ENCODE measurements at regions not wholly inside any gene's neighbourhood (a gene's known extent, or its start where the extent isn't known, plus 50 kb on each side); places are given as distances from the start of the nearest gene placed in this dataset.
A peak's percentile ranks its signal among the peaks of the same experiment; 100 is the strongest.

- Histone ChIP-seq H2BK20ac (ENCODE audit: low read length) (no peak overlapping the region), H4K91ac (replicated peaks; ENCODE audit: insufficient read length, low read length) (no peak overlapping the region), H3K79me2 (ENCODE audit: control insufficient read depth in 1 of 2, insufficient read depth in 2 of 2, low read length in 2 of 2) (no peaks in the 10 kb centered on the region), H4K8ac (ENCODE audit: extremely low read depth, insufficient read depth, low read length) (no peak overlapping the region), H3K23ac (ENCODE audit: insufficient read length) (no peak overlapping the region), H3K9me3 (ENCODE audit: insufficient read depth in 2 of 2, low read depth in 1 of 2, low read length in 1 of 2) (no peaks in the 10 kb centered on the region), H2BK5ac (ENCODE audit: low read depth, low read length) (no peak overlapping the region), H2BK15ac (ENCODE audit: low read length) (no peak overlapping the region), H4K5ac (ENCODE audit: insufficient read length, low read depth, low read length) (no peak overlapping the region), H4K20me1 (replicated peaks in 1 of 2; ENCODE audit: control insufficient read depth in 1 of 2, insufficient read depth in 2 of 2, low read length in 2 of 2) (no peaks in the 10 kb centered on the region), H2BK12ac (ENCODE audit: low read depth, low read length) (no peak overlapping the region), H3K23me2 (ENCODE audit: low read depth, low read length) (no peaks in the 10 kb centered on the region), H3K4me2 (ENCODE audit: insufficient read depth in 1 of 2, low read depth in 2 of 2, low read length in 2 of 2) (no peak overlapping the region), H3K79me1 (ENCODE audit: low read depth, low read length) (no peaks in the 10 kb centered on the region), H3K9ac (replicated peaks in 1 of 4; ENCODE audit: extremely low read depth in 1 of 4, low read depth in 3 of 4, low read length in 3 of 4) (no peak overlapping the region), H2AK5ac (ENCODE audit: low read depth, low read length) (no peak overlapping the region), H3K4ac (replicated peaks; ENCODE audit: insufficient read length, low read depth, low read length) (no peak overlapping the region), H2BK120ac (replicated peaks; ENCODE audit: low read depth, low read length) (no peak overlapping the region), H3K18ac (ENCODE audit: extremely low read depth, low read length) (no peak overlapping the region), H3K56ac (replicated peaks; ENCODE audit: insufficient read length, low read depth, low read length) (no peak overlapping the region), H3K4me3 (ENCODE audit: extremely low read depth in 1 of 4, insufficient read depth in 2 of 4, low read depth in 3 of 4, low read length in 4 of 4) (no peak overlapping the region), H3K27ac (ENCODE audit: low read depth, low read length) (no peak overlapping the region), H3K4me1 (replicated peaks in 1 of 4; ENCODE audit: control insufficient read depth in 3 of 4, insufficient read depth in 4 of 4, low read length in 3 of 4) (peaks cover 0 to 6% (median 0%) of the 10 kb centered on the region in 4 experiments; a peak in 2 of 7 replicates), H2AFZ (ENCODE audit: low read length) (no peak overlapping the region), H3K36me3 (ENCODE audit: control insufficient read depth in 2 of 4, insufficient read depth in 4 of 4, low read length in 3 of 4) (no peaks in the 10 kb centered on the region), H3K14ac (ENCODE audit: insufficient read length) (no peak overlapping the region), H3K27me3 (replicated peaks in 1 of 4; ENCODE audit: control insufficient read depth in 3 of 4, extremely low read depth in 1 of 4, insufficient read depth in 3 of 4, low read length in 3 of 4) (no peaks in the 10 kb centered on the region)
- FAIRE-seq = no peak
- POLR2A ChIA-PET (ENCODE audit: partially characterized antibody) = no interaction called here
- CTCF ChIA-PET (ENCODE audit: partially characterized antibody) = interaction anchor here (0.6 to 3.4 kb wide), 46 partner anchors 8 to 1453 kb away, joined by 3 to 24 read pairs (median 4); partner anchors contain the start of gene UNC5CL
- no peak for DNase-seq (ENCODE audit: low read depth in 1 of 2, low spot score in 2 of 2)
- 85% methylated on average over 4 of the region's 4 CpGs; no CpG with 5 or more reads in 1 of the 2 experiments for WGBS, 2 experiments (ENCODE audit: extremely low coverage in 1 of 2, insufficient coverage in 1 of 2, insufficient read length in 1 of 2, insufficient replicate concordance in 2 of 2, low coverage in 1 of 2, low lambda C conversion rate in 2 of 2, missing lambda C conversion rate in 1 of 2)
- TF ChIP-seq RAD21 (IDR thresholded peaks at IDR 0.05 in 1 of 2, conservative IDR thresholded peaks at IDR 0.05 in 1 of 2; ENCODE audit: low read depth in 2 of 2, low read length in 2 of 2) (peak; percentile 87 to 88), KDM5A (IDR thresholded peaks at IDR 0.05; ENCODE audit: low read length) (no peak), CREB1 (IDR thresholded peaks at IDR 0.05) (no peak), CEBPB (IDR thresholded peaks at IDR 0.05; ENCODE audit: low read depth, low read length) (no peak), HDAC2 (IDR thresholded peaks at IDR 0.05; ENCODE audit: borderline replicate concordance in 1 of 2, low read depth in 2 of 2, low read length in 2 of 2) (peak in 1 of 2 experiments; percentile 82; a peak in 1 of 4 replicates), CTCF (IDR thresholded peaks at IDR 0.05; ENCODE audit: control extremely low read depth in 1 of 3, insufficient read depth in 1 of 3, low read depth in 1 of 3, low read length in 3 of 3) (peak; percentile 77 to 82 (median 78)), SP2 (IDR thresholded peaks at IDR 0.05; ENCODE audit: low read length) (no peak), KDM1A (IDR thresholded peaks at IDR 0.05; ENCODE audit: borderline replicate concordance, low read length) (peak; percentile 96), GTF2F1 (IDR thresholded peaks at IDR 0.05; ENCODE audit: borderline replicate concordance, low read depth, low read length) (no peak)
- TF ChIP-seq, protein P1, sequence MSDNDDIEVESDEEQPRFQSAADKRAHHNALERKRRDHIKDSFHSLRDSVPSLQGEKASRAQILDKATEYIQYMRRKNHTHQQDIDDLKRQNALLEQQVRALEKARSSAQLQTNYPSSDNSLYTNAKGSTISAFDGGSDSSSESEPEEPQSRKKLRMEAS (IDR thresholded peaks at IDR 0.05) = no peak
- TF ChIP-seq, protein P2, sequence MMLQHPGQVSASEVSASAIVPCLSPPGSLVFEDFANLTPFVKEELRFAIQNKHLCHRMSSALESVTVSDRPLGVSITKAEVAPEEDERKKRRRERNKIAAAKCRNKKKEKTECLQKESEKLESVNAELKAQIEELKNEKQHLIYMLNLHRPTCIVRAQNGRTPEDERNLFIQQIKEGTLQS (IDR thresholded peaks at IDR 0.05; ENCODE audit: insufficient read depth, low read depth, low read length) = no peak
These were observed 217.7 kb upstream of the LRFN2 start for GRCh38 chr6:40804905-40805304.
